ENCODE measurements at regions not wholly inside any gene's neighbourhood (a gene's known extent, or its start where the extent isn't known, plus 50 kb on each side); places are given as distances from the start of the nearest gene placed in this dataset.

DNA sequence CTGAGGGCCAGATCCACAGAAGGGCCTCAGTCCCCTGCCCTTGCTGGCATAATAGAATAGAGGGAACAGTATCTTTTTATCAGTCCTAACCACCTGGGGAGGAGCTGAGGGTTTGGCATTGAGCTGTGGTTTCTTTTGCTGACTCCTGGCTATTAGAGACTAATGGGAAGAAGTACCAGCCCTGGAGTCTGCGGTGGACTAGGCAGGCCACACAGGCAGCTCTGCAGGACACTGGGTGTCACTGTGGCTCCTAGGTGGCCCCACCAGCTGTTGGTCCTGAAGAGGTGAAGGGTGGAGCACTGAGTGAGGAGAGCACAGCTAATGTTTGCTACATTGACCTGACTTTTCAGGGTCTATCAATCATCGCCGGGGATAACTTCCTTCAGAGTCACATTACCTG lies 52.8 kb upstream of the GPC4 start:
- TF ChIP-seq, protein P1, sequence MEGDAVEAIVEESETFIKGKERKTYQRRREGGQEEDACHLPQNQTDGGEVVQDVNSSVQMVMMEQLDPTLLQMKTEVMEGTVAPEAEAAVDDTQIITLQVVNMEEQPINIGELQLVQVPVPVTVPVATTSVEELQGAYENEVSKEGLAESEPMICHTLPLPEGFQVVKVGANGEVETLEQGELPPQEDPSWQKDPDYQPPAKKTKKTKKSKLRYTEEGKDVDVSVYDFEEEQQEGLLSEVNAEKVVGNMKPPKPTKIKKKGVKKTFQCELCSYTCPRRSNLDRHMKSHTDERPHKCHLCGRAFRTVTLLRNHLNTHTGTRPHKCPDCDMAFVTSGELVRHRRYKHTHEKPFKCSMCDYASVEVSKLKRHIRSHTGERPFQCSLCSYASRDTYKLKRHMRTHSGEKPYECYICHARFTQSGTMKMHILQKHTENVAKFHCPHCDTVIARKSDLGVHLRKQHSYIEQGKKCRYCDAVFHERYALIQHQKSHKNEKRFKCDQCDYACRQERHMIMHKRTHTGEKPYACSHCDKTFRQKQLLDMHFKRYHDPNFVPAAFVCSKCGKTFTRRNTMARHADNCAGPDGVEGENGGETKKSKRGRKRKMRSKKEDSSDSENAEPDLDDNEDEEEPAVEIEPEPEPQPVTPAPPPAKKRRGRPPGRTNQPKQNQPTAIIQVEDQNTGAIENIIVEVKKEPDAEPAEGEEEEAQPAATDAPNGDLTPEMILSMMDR (conservative IDR thresholded peaks at IDR 0.05; ENCODE audit: control insufficient read depth, insufficient read depth, low read depth, low read length), result no peak
- no peak for DNase-seq (ENCODE audit: low read depth)
- H3K4me3 ChIP-seq (ENCODE audit: control insufficient read depth, low read depth, low read length), result no peak overlapping the region

DNA sequence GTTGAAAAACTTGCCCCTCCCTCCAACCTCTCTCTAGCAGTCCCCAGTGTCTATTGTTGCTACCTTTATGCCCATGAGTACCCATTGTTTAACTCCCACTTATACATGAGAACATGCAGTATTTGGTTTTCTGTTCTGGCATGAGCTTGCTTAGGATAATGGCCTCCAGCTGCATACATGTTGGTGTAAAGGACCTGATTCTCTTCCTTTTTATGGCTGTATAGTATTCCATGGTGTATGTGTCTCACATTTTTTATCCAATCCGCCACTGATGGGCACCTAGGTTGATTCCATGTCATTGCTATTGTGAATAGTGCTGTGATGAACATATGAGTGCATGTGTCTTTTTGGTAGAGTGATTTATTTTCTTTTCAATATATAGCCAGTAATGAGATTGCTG lies 50.0 kb upstream of the GPC4 start:
- no peak for DNase-seq (ENCODE audit: low read depth)
- TF ChIP-seq, protein P1 (conservative IDR thresholded peaks at IDR 0.05; ENCODE audit: control insufficient read depth, insufficient read depth, low read depth, low read length), result no peak
- H3K4me3 ChIP-seq (ENCODE audit: control insufficient read depth, low read depth, low read length), result no peak overlapping the region

All from fibroblast of mammary gland (primary cell).